ENCODE measurements at regions not wholly inside any gene's neighbourhood (a gene's known extent, or its start where the extent isn't known, plus 50 kb on each side); places are given as distances from the start of the nearest gene placed in this dataset.

GRCh38 chr4:136471051-136471450, 1061.2 kb downstream of the PCDH18 start:
- intact Hi-C loops (cut with micrococcal nuclease; ENCODE audit: unreplicated experiment), result no loop called here
- no peak for ATAC-seq
- Histone ChIP-seq H3K27ac (ENCODE audit: control insufficient read depth, insufficient read depth) (no peak overlapping the region), H3K79me2 (ENCODE audit: control insufficient read depth, insufficient read depth, low read length) (no peaks in the 10 kb centered on the region), H3K4me3 (no peak overlapping the region), H3K36me3 (ENCODE audit: control insufficient read depth in 2 of 2, insufficient read depth in 2 of 2, low read length in 1 of 2) (no peaks in the 10 kb centered on the region), H3K9ac (ENCODE audit: control insufficient read depth, insufficient read depth, low read length) (no peak overlapping the region), H3K27me3 (replicated peaks in 1 of 2; ENCODE audit: control insufficient read depth in 2 of 2, insufficient read depth in 2 of 2, low read length in 1 of 2) (no peaks in the 10 kb centered on the region), H4K20me1 (ENCODE audit: control insufficient read depth, insufficient read depth) (no peaks in the 10 kb centered on the region), H3K9me3 (replicated peaks; ENCODE audit: control insufficient read depth, insufficient read depth, low read length) (no peaks in the 10 kb centered on the region), H2AFZ (ENCODE audit: control insufficient read depth, low read depth, low read length) (no peak overlapping the region), H3K4me1 (ENCODE audit: control insufficient read depth, insufficient read depth, low read length) (no peaks in the 10 kb centered on the region), H3K4me2 (ENCODE audit: control insufficient read depth, insufficient read depth) (no peak overlapping the region)
- TF ChIP-seq HDAC2 (IDR thresholded peaks at IDR 0.05) (no peak), ZBTB11 (CRISPR knock-in tag; IDR thresholded peaks at IDR 0.05) (no peak), BHLHE40 (IDR thresholded peaks at IDR 0.05; ENCODE audit: borderline replicate concordance in 1 of 2, low read depth in 2 of 2, low read length in 1 of 2) (no peak), ZNF24 (IDR thresholded peaks at IDR 0.05) (no peak), NFXL1 (IDR thresholded peaks at IDR 0.05; ENCODE audit: borderline replicate concordance) (no peak), MEF2A (IDR thresholded peaks at IDR 0.05; ENCODE audit: insufficient read depth, low read depth, low read length) (no peak), KDM1A (IDR thresholded peaks at IDR 0.05; ENCODE audit: borderline replicate concordance) (no peak), SP1 (IDR thresholded peaks at IDR 0.05; ENCODE audit: low read depth, low read length) (no peak), RELA (IDR thresholded peaks at IDR 0.05; ENCODE audit: borderline replicate concordance, partially characterized antibody) (no peak), BACH1 (IDR thresholded peaks at IDR 0.05; ENCODE audit: borderline replicate concordance) (no peak)
- TF ChIP-seq, protein P1, sequence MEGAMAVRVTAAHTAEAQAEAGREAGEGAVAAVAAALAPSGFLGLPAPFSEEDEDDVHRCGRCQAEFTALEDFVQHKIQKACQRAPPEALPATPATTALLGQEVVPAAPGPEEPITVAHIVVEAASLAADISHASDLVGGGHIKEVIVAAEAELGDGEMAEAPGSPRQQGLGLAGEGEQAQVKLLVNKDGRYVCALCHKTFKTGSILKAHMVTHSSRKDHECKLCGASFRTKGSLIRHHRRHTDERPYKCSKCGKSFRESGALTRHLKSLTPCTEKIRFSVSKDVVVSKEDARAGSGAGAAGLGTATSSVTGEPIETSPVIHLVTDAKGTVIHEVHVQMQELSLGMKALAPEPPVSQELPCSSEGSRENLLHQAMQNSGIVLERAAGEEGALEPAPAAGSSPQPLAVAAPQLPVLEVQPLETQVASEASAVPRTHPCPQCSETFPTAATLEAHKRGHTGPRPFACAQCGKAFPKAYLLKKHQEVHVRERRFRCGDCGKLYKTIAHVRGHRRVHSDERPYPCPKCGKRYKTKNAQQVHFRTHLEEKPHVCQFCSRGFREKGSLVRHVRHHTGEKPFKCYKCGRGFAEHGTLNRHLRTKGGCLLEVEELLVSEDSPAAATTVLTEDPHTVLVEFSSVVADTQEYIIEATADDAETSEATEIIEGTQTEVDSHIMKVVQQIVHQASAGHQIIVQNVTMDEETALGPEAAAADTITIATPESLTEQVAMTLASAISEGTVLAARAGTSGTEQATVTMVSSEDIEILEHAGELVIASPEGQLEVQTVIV (IDR thresholded peaks at IDR 0.05; ENCODE audit: borderline replicate concordance, partially characterized antibody), result no peak
- 0% methylated on average over 2 of the region's 2 CpGs for WGBS (ENCODE audit: insufficient coverage, insufficient replicate concordance, low lambda C conversion rate, missing lambda C conversion rate)
- ChIA-PET POLR2A (no interaction called here), SMC1A (ENCODE audit: uncharacterized antibody, unreplicated experiment) (interaction anchor here (1.2 kb wide), 1 partner anchor 59 kb away, joined by 3 read pairs; no protein-coding TSS in a partner anchor), CTCF (no interaction called here), RAD21 (ENCODE audit: unreplicated experiment) (no interaction called here)
- DNase-seq (ENCODE audit: low read depth, low spot score), result no peak
- FAIRE-seq, result no peak
- BruUV-seq (replicated peaks), result no TSS peak
- in situ Hi-C loops (cut with MboI), result no loop called here
